ENCODE measurements at regions not wholly inside any gene's neighbourhood (a gene's known extent, or its start where the extent isn't known, plus 50 kb on each side); places are given as distances from the start of the nearest gene placed in this dataset.

- DNase-seq, result no peak
Measured at GRCh38 chr18:57249179-57249578, 102.3 kb downstream of the BOD1L2 start.

- DNase-seq, result no peak
Measured at GRCh38 chr18:57249883-57250282, 102.5 kb upstream of the ST8SIA3 start.

- DNase-seq, result no peak
Measured at GRCh38 chr18:57251747-57252146, 100.6 kb upstream of the ST8SIA3 start.

- DNase-seq, result no peak
Measured at GRCh38 chr18:57253903-57254302, 98.5 kb upstream of the ST8SIA3 start.

GRCh38 chr18:57258131-57258777 is 94.1 kb upstream of the ST8SIA3 start:
- DNase-seq, result no peak

GRCh38 chr18:57267368-57267925 is 84.9 kb upstream of the ST8SIA3 start:
- no peak for DNase-seq

- no peak for DNase-seq
Measured at GRCh38 chr18:57269756-57270155, 82.6 kb upstream of the ST8SIA3 start.

- no peak for DNase-seq
Measured at GRCh38 chr18:57270156-57270555, 82.2 kb upstream of the ST8SIA3 start.

- no peak for DNase-seq
Measured at GRCh38 chr18:57273194-57273593, 79.2 kb upstream of the ST8SIA3 start.

GRCh38 chr18:57275111-57275510 is 77.2 kb upstream of the ST8SIA3 start:
- no peak for DNase-seq

GRCh38 chr18:57276829-57277228 is 75.5 kb upstream of the ST8SIA3 start:
- DNase-seq, result no peak

GRCh38 chr18:57278933-57279332 is 73.4 kb upstream of the ST8SIA3 start:
- DNase-seq, result no peak

- DNase-seq, result no peak
Measured at GRCh38 chr18:57281519-57281918, 70.8 kb upstream of the ST8SIA3 start.

GRCh38 chr18:57286949-57287348 is 65.4 kb upstream of the ST8SIA3 start:
- DNase-seq, result no peak

- no peak for DNase-seq
Measured at GRCh38 chr18:57287766-57288165, 64.6 kb upstream of the ST8SIA3 start.

GRCh38 chr18:57294547-57294946 is 57.8 kb upstream of the ST8SIA3 start:
- DNase-seq, result no peak

- DNase-seq, result no peak
Measured at GRCh38 chr18:57296336-57296735, 56.0 kb upstream of the ST8SIA3 start.

- no peak for DNase-seq
Measured at GRCh38 chr18:57297306-57297705, 55.1 kb upstream of the ST8SIA3 start.

GRCh38 chr18:57299931-57300330 is 52.4 kb upstream of the ST8SIA3 start:
- DNase-seq, result no peak

- DNase-seq, result no peak
Measured at GRCh38 chr18:57301573-57302559, 50.5 kb upstream of the ST8SIA3 start.
